ENCODE measurements at regions not wholly inside any gene's neighbourhood (a gene's known extent, or its start where the extent isn't known, plus 50 kb on each side); places are given as distances from the start of the nearest gene placed in this dataset.

DNA sequence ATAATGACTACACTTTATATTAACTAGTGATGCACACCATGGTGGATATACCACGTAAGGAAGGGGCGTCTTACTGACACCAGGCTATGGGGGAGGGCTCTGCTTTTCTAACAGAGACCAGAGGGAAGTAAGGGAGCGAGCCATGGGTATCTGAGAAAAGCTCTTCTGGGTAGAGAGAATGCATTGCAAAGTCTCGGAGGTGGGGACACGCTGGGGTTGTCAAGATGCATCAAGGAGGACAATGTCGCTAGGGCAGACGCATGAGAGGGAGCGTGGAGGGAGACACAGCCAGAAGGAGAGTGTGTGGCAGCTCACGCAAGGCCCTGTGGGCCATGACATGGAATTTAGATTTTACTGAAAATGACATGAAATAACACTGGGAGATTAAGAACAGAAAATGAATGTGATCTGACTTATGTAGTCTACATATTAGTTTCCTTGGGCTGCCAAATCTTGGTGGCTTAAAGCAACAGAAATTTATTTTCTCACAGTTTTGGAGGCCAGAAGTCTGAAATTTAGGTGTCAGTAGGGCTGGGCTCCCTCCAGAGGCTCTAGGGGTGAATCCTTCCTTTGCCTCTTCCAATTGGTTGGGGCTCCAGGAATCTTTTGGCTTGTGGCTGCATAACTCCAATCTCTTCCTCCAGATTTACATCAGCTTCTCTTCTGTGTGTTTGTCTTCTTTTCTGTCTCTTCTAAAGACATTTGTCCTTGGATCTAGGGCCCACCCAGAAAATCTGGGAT lies 352.2 kb downstream of the CYRIA start:
- TF ChIP-seq, protein P1, sequence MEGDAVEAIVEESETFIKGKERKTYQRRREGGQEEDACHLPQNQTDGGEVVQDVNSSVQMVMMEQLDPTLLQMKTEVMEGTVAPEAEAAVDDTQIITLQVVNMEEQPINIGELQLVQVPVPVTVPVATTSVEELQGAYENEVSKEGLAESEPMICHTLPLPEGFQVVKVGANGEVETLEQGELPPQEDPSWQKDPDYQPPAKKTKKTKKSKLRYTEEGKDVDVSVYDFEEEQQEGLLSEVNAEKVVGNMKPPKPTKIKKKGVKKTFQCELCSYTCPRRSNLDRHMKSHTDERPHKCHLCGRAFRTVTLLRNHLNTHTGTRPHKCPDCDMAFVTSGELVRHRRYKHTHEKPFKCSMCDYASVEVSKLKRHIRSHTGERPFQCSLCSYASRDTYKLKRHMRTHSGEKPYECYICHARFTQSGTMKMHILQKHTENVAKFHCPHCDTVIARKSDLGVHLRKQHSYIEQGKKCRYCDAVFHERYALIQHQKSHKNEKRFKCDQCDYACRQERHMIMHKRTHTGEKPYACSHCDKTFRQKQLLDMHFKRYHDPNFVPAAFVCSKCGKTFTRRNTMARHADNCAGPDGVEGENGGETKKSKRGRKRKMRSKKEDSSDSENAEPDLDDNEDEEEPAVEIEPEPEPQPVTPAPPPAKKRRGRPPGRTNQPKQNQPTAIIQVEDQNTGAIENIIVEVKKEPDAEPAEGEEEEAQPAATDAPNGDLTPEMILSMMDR (conservative IDR thresholded peaks at IDR 0.05; ENCODE audit: low read length): no peak
- no peak for TF ChIP-seq EZH2phosphoT487 (IDR thresholded peaks at IDR 0.05; ENCODE audit: borderline replicate concordance)
